HPDE6-E6E7 (cell line): ENCODE measurements at regions not wholly inside any gene's neighbourhood (a gene's known extent, or its start where the extent isn't known, plus 50 kb on each side); places are given as distances from the start of the nearest gene placed in this dataset.

Experiments used
- DNase-seq: peaks from one replicate; pipeline ENCODE4 v3.0.0; 2011; ENCODE audit warnings: missing footprints; ENCODE audit errors: extremely low spot score

- DNase-seq: no peak
Measured at GRCh38 chr17:56648321-56648720, 54.8 kb downstream of the NOG start.

- no peak for DNase-seq
Measured at GRCh38 chr17:56648806-56649205, 55.3 kb downstream of the NOG start.

GRCh38 chr17:56652628-56653027, 59.1 kb downstream of the NOG start:
- no peak for DNase-seq

- peak; percentile 33 for DNase-seq
Measured at GRCh38 chr17:56653877-56654276, 60.4 kb downstream of the NOG start.

- DNase-seq: no peak
Measured at GRCh38 chr17:56656701-56657327, 63.3 kb downstream of the NOG start.

- peak; percentile 50 for DNase-seq
Measured at GRCh38 chr17:56658648-56659047, 65.1 kb downstream of the NOG start.

GRCh38 chr17:56659622-56660021, 66.1 kb downstream of the NOG start:
- no peak for DNase-seq

GRCh38 chr17:56661906-56662305, 68.4 kb downstream of the NOG start:
- no peak for DNase-seq

GRCh38 chr17:56665864-56666263, 72.4 kb downstream of the NOG start:
- DNase-seq: no peak

GRCh38 chr17:56667925-56668458, 74.5 kb downstream of the NOG start:
- DNase-seq: no peak

- no peak for DNase-seq
Measured at GRCh38 chr17:56672195-56672594, 78.7 kb downstream of the NOG start.

GRCh38 chr17:56674401-56674925, 81.0 kb downstream of the NOG start:
- no peak for DNase-seq

- DNase-seq: no peak
Measured at GRCh38 chr17:56675876-56676660, 82.6 kb downstream of the NOG start.

- DNase-seq: no peak
Measured at GRCh38 chr17:56676810-56677209, 83.3 kb downstream of the NOG start.

- DNase-seq: no peak
Measured at GRCh38 chr17:56678249-56679114, 85.0 kb downstream of the NOG start.

GRCh38 chr17:56679115-56679776, 85.7 kb downstream of the NOG start:
- DNase-seq: no peak

- no peak for DNase-seq
Measured at GRCh38 chr17:56679777-56680422, 86.4 kb downstream of the NOG start.

- no peak for DNase-seq
Measured at GRCh38 chr17:56680676-56681075, 87.2 kb downstream of the NOG start.

- DNase-seq: peak; percentile 52
Measured at GRCh38 chr17:56681561-56682266, 88.2 kb downstream of the NOG start.

GRCh38 chr17:56688151-56688550, 94.7 kb downstream of the NOG start:
- no peak for DNase-seq
